ENCODE measurements at regions not wholly inside any gene's neighbourhood (a gene's known extent, or its start where the extent isn't known, plus 50 kb on each side); places are given as distances from the start of the nearest gene placed in this dataset.

- H3K9me3 ChIP-seq: no peaks in the 10 kb centered on the region
- DNase-seq: no peak
- 7 to 17% methylated on average over 1 of the region's 1 CpG for WGBS, 2 donors
- H3K4me3 ChIP-seq: no peak overlapping the region
- no peaks in the 10 kb centered on the region for H3K27me3 ChIP-seq
- no peaks in the 10 kb centered on the region for H3K36me3 ChIP-seq
- intact Hi-C loops (cut with DNase I): no loop called here
- no peak for TF ChIP-seq CTCF (IDR thresholded peaks at IDR 0.05)
- TF ChIP-seq POLR2A (IDR thresholded peaks at IDR 0.05): no peak
- no peaks in the 10 kb centered on the region for H3K4me1 ChIP-seq
- no peak overlapping the region for H3K27ac ChIP-seq
These were observed 409.0 kb upstream of the PDE3A start for GRCh38 chr12:19959353-19959752.

GRCh38 chr12:19960527-19960926 is 407.8 kb upstream of the PDE3A start:
- TF ChIP-seq POLR2A (IDR thresholded peaks at IDR 0.05) (no peak), CTCF (IDR thresholded peaks at IDR 0.05) (no peak)
- no peaks in the 10 kb centered on the region for H3K36me3 ChIP-seq
- intact Hi-C loops (cut with DNase I): no loop called here
- H3K4me3 ChIP-seq: no peak overlapping the region
- H3K27me3 ChIP-seq: no peaks in the 10 kb centered on the region
- DNase-seq: no peak
- WGBS, 2 donors: 88 to 91% methylated on average over 4 of the region's 4 CpGs
- H3K27ac ChIP-seq: no peak overlapping the region
- H3K4me1 ChIP-seq: no peaks in the 10 kb centered on the region
- no peaks in the 10 kb centered on the region for H3K9me3 ChIP-seq

- no peaks in the 10 kb centered on the region for H3K36me3 ChIP-seq
- intact Hi-C loops (cut with DNase I): no loop called here
- no peak overlapping the region for H3K27ac ChIP-seq
- H3K4me1 ChIP-seq: peaks cover 0 to 2% (median under 1%) of the 10 kb centered on the region in 3 donors
- no peaks in the 10 kb centered on the region for H3K9me3 ChIP-seq
- TF ChIP-seq CTCF (IDR thresholded peaks at IDR 0.05) (no peak), POLR2A (IDR thresholded peaks at IDR 0.05) (no peak)
- H3K27me3 ChIP-seq: no peaks in the 10 kb centered on the region
- no peak for DNase-seq
- 52% methylated on average over 5 of the region's 5 CpGs for WGBS, 2 donors
- H3K4me3 ChIP-seq: no peak overlapping the region
These were observed 406.1 kb upstream of the PDE3A start for GRCh38 chr12:19962192-19962591.

GRCh38 chr12:19963972-19964371 is 404.4 kb upstream of the PDE3A start:
- no peaks in the 10 kb centered on the region for H3K36me3 ChIP-seq
- no peak overlapping the region for H3K4me3 ChIP-seq
- no peaks in the 10 kb centered on the region for H3K27me3 ChIP-seq
- no peaks in the 10 kb centered on the region for H3K9me3 ChIP-seq
- TF ChIP-seq CTCF (IDR thresholded peaks at IDR 0.05): no peak
- no peak for TF ChIP-seq POLR2A (IDR thresholded peaks at IDR 0.05)
- no peak for DNase-seq
- peaks cover 0 to 9% (median 6%) of the 10 kb centered on the region in 3 donors for H3K4me1 ChIP-seq
- intact Hi-C loops (cut with DNase I): no loop called here
- WGBS, 2 donors: 79 to 83% methylated on average over 3 of the region's 3 CpGs
- no peak overlapping the region for H3K27ac ChIP-seq

- H3K27ac ChIP-seq: no peak overlapping the region
- WGBS, 2 donors: 54 to 74% methylated on average over 3 of the region's 3 CpGs
- peaks cover 0 to 9% (median 6%) of the 10 kb centered on the region in 3 donors for H3K4me1 ChIP-seq
- DNase-seq: no peak
- H3K9me3 ChIP-seq: no peaks in the 10 kb centered on the region
- no peaks in the 10 kb centered on the region for H3K36me3 ChIP-seq
- no peak overlapping the region for H3K4me3 ChIP-seq
- intact Hi-C loops (cut with DNase I): no loop called here
- no peak for TF ChIP-seq POLR2A (IDR thresholded peaks at IDR 0.05)
- no peak for TF ChIP-seq CTCF (IDR thresholded peaks at IDR 0.05)
- no peaks in the 10 kb centered on the region for H3K27me3 ChIP-seq
These were observed 403.8 kb upstream of the PDE3A start for GRCh38 chr12:19964549-19964948.
